K562 (cell line): ENCODE measurements at regions not wholly inside any gene's neighbourhood (a gene's known extent, or its start where the extent isn't known, plus 50 kb on each side); places are given as distances from the start of the nearest gene placed in this dataset.

Experiments used
- ATAC-seq: fragments of 200-7000 bp; cut with Tn5 transposase; 3 replicates; pipeline ENCODE4 v1.9.1; 2020; ENCODE audit warnings: moderate library complexity
- BruUV-seq: library from RNA; stranded (reverse); fragments of 400-500 nt; replicated peaks from 2 replicates; lab custom pipeline; 2021; lab: Mats Ljungman, UMichigan
- CTCF ChIA-PET: fragments of 300-600 bp; formaldehyde crosslinking; extraction: SDS; loops from one replicate; lab custom pipeline; 2021; ENCODE audit warnings: low intra/inter-chr PET ratio; lab: Yijun Ruan, JAX
- POLR2A ChIA-PET: fragments of 300-600, 350-650 bp; sonication (Branson Sonifier 250); formaldehyde crosslinking; extraction: SDS; loops from one replicate; lab custom pipeline; 2021; ENCODE audit warnings: antibody characterized with exemption, inconsistent platforms; lab: Yijun Ruan, JAX
- DNase-seq, 4 experiments: peaks; one replicate each; pipeline versions ENCODE4 v3.0.0 to v3.0.0-alpha.2; 2011 to 2018; ENCODE audit warnings: low spot score in 3 of 4, mixed read lengths in 3 of 4; ENCODE audit errors: extremely low read depth in 1 of 4
- FAIRE-seq: peaks from 2 replicates; lab custom pipeline; 2011; peaks lifted over from hg19 to GRCh38; lab: Jason Lieb, UNC
- H2AFZ ChIP-seq: 2 replicates; pipeline ENCODE4 v1.6.0; 2011; ENCODE audit warnings: low read depth, low read length, control low read depth, inconsistent platforms
- H3K27ac ChIP-seq: fragments of 200-600 bp; 3 replicates; pipeline ENCODE4 v1.8.0; 2011; ENCODE audit warnings: low read depth, mild to moderate bottlenecking, control low read depth, inconsistent platforms, low read length, moderate library complexity, mixed read lengths; ENCODE audit errors: extremely low read depth
- H3K27me3 ChIP-seq, 2 experiments: fragments of 300-600 bp in 1 of 2; 2 replicates in 1 of 2; 3 replicates in 1 of 2; pipeline versions ENCODE4 v1.6.0 to v1.8.0; 2011; ENCODE audit warnings: inconsistent platforms in 2 of 2, low read length in 2 of 2, mild to moderate bottlenecking in 1 of 2, mixed read lengths in 1 of 2, moderate library complexity in 1 of 2; ENCODE audit not compliant: control insufficient read depth in 2 of 2, insufficient read depth in 2 of 2
- H3K36me3 ChIP-seq: fragments of 300-600 bp; 3 replicates; pipeline ENCODE4 v1.8.0; 2011; ENCODE audit warnings: mild to moderate bottlenecking, low read length, inconsistent platforms; ENCODE audit not compliant: control insufficient read depth, insufficient read depth
- H3K4me1 ChIP-seq, 2 experiments: fragments of 200-600 bp in 1 of 2; replicated peaks in 1 of 2; 2 replicates in 1 of 2; 3 replicates in 1 of 2; pipeline versions ENCODE4 v1.5.1 to v1.8.0; 2011; ENCODE audit warnings: inconsistent platforms in 2 of 2, low read length in 2 of 2, mild to moderate bottlenecking in 1 of 2, mixed read lengths in 1 of 2, moderate library complexity in 1 of 2; ENCODE audit not compliant: control insufficient read depth in 2 of 2, insufficient read depth in 2 of 2
- H3K4me2 ChIP-seq: 2 replicates; pipeline ENCODE4 v1.6.1; 2011; ENCODE audit warnings: low read length, control low read depth, inconsistent platforms, mixed read lengths; ENCODE audit not compliant: insufficient read depth
- H3K4me3 ChIP-seq: fragments of 200-600 bp; sonication (generic), shearing (Covaris generic); 2 replicates; pipeline ENCODE4 v1.5.1; 2016; ENCODE audit warnings: control low read depth, inconsistent platforms
- H3K79me2 ChIP-seq: fragments of 200-600 bp; 3 replicates; pipeline ENCODE4 v1.8.0; 2011; ENCODE audit warnings: low read length, inconsistent platforms; ENCODE audit not compliant: control insufficient read depth, insufficient read depth
- H3K9ac ChIP-seq, 2 experiments: 2 replicates each; pipeline versions ENCODE4 v1.6.0 to v1.6.1; 2011; ENCODE audit warnings: low read depth in 2 of 2, low read length in 2 of 2, control low read depth in 1 of 2, inconsistent platforms in 1 of 2, mild to moderate bottlenecking in 1 of 2, mixed read lengths in 1 of 2; ENCODE audit not compliant: insufficient read depth in 1 of 2
- H3K9me1 ChIP-seq: one replicate; pipeline ENCODE4 v1.6.0; 2011; ENCODE audit warnings: inconsistent platforms, mild to moderate bottlenecking, low read length, moderate library complexity; ENCODE audit not compliant: control insufficient read depth, insufficient read depth
- H3K9me3 ChIP-seq: replicated peaks from 2 replicates; pipeline ENCODE4 v1.5.1; 2011; ENCODE audit warnings: low read depth, low read length, inconsistent platforms; ENCODE audit not compliant: control insufficient read depth, insufficient read depth
- H4K20me1 ChIP-seq: replicated peaks from 2 replicates; pipeline ENCODE4 v1.6.1; 2011; ENCODE audit warnings: low read length, inconsistent platforms, mixed read lengths; ENCODE audit not compliant: control insufficient read depth, insufficient read depth
- AFF1 ChIP-seq, 2 experiments: fragments of 450-650 bp; IDR thresholded peaks; 2 replicates each; pipeline ENCODE4 v1.6.1; 2018; ENCODE audit warnings: mild to moderate bottlenecking in 2 of 2, low read depth in 1 of 2; ENCODE audit not compliant: partially characterized antibody in 2 of 2
- CBFA2T2 ChIP-seq: fragments of 450-650 bp; conservative IDR thresholded peaks from 2 replicates; pipeline ENCODE4 v1.6.1; 2017; ENCODE audit warnings: mild to moderate bottlenecking
- CHD1 ChIP-seq: fragments of 200-600 bp; sonication (generic); IDR thresholded peaks from one replicate; pipeline ENCODE4 v1.6.1; 2012; ENCODE audit warnings: mild to moderate bottlenecking, moderate library complexity, low read length, inconsistent platforms
- CHD2 ChIP-seq: IDR thresholded peaks from 2 replicates; pipeline ENCODE4 v1.6.1; 2011; ENCODE audit warnings: low read depth, low read length
- MITF ChIP-seq: IDR thresholded peaks from 2 replicates; pipeline ENCODE4 v1.6.1; 2014; ENCODE audit warnings: antibody characterized with exemption
- NFIC ChIP-seq: fragments of 450-650 bp; IDR thresholded peaks from 2 replicates; pipeline ENCODE4 v1.6.1; 2017; ENCODE audit warnings: mild to moderate bottlenecking, inconsistent platforms
- PHTF2 ChIP-seq: fragments of 250-450 bp; sonication (Bioruptor Pico); IDR thresholded peaks from 2 replicates; pipeline ENCODE4 v1.5.0; 2021; ENCODE audit warnings: mild to moderate bottlenecking
- POLR2G ChIP-seq: fragments of 200-400 bp; formaldehyde crosslinking; IDR thresholded peaks from 2 replicates; pipeline ENCODE4 v1.6.1; 2017; ENCODE audit warnings: low read depth, mild to moderate bottlenecking, antibody characterized with exemption, low read length, moderate library complexity
- SMARCE1 ChIP-seq: fragments of 450-650 bp; IDR thresholded peaks from 2 replicates; pipeline ENCODE4 v1.7.1; 2016; ENCODE audit warnings: mild to moderate bottlenecking
- SUPT5H ChIP-seq: fragments of 450-650 bp; IDR thresholded peaks from 2 replicates; pipeline ENCODE4 v1.6.1; 2016
- TBL1XR1 ChIP-seq, 2 experiments: IDR thresholded peaks; 2 replicates each; pipeline ENCODE4 v1.6.1; 2012; ENCODE audit warnings: improper control_type of control experiment in 2 of 2, low read length in 2 of 2, mild to moderate bottlenecking in 1 of 2
- ZNF583 ChIP-seq: fragments of 250-450 bp; sonication (Bioruptor Pico); IDR thresholded peaks from 2 replicates; pipeline ENCODE4 v1.4.0; 2020
- WGBS: fragments of 100-300 bp; shearing (Covaris generic); methylation state at CpG from one replicate; pipeline ENCODE4 v1.1.6; 2016; ENCODE audit warnings: low coverage, mixed read lengths; ENCODE audit not compliant: insufficient coverage; ENCODE audit errors: missing lambda C conversion rate; 5-methylcytosine and 5-hydroxymethylcytosine counted together
- in situ Hi-C: fragments of 300-500 bp; cut with MboI; formaldehyde crosslinking; loops from 4 replicates; pipeline ENCODE4 v1.15.0; 2018; ENCODE audit warnings: inconsistent platforms, mixed read lengths
- intact Hi-C: fragments of 100-400 bp; cut with micrococcal nuclease; formaldehyde crosslinking; loops from 2 replicates; pipeline ENCODE4 v1.14.2; 2022

GRCh38 chr2:17051538-17051937, 385.9 kb upstream of the CYRIA start:
- H3K27me3 ChIP-seq: no peaks in the 10 kb centered on the region
- POLR2A ChIA-PET: no interaction called here
- no peak for ATAC-seq
- H3K36me3 ChIP-seq: no peaks in the 10 kb centered on the region
- no peak overlapping the region for H2AFZ ChIP-seq
- H3K9ac ChIP-seq: no peak overlapping the region
- no peak for FAIRE-seq
- no peaks in the 10 kb centered on the region for H3K9me3 ChIP-seq
- in situ Hi-C loops: no loop called here
- H3K9me1 ChIP-seq: no peaks in the 10 kb centered on the region
- TF ChIP-seq MITF: no peak
- no peak for TF ChIP-seq SUPT5H
- TF ChIP-seq CBFA2T2: no peak
- TF ChIP-seq SMARCE1: no peak
- TF ChIP-seq ZNF583 (CRISPR knock-in tag): no peak
- TF ChIP-seq NFIC: 0 out of 2 replicates have a peak, but pooled peaks have one; percentile 14
- no peak for TF ChIP-seq TBL1XR1 (IDR thresholded peaks at IDR 0.05; ENCODE audit: low read length in 2 of 2)
- TF ChIP-seq, all 486 proteins: peak for 1
- intact Hi-C loops: no loop called here
- CTCF ChIA-PET: no interaction called here
- Histone ChIP-seq H3K4me1 (no peaks in the 10 kb centered on the region), H4K20me1 (no peaks in the 10 kb centered on the region), H3K27ac (no peak overlapping the region), H3K79me2 (no peaks in the 10 kb centered on the region), H3K4me3 (no peak overlapping the region), H3K4me2 (no peak overlapping the region)
- no TSS peak for BruUV-seq
- DNase-seq: no peak

- Histone ChIP-seq H4K20me1 (no peaks in the 10 kb centered on the region), H3K36me3 (no peaks in the 10 kb centered on the region), H3K9me3 (no peaks in the 10 kb centered on the region), H3K4me3 (no peak overlapping the region), H3K79me2 (no peaks in the 10 kb centered on the region), H3K27ac (no peak overlapping the region), H3K9me1 (no peaks in the 10 kb centered on the region), H3K27me3 (no peaks in the 10 kb centered on the region), H3K4me1 (no peaks in the 10 kb centered on the region), H3K9ac (no peak overlapping the region), H3K4me2 (no peak overlapping the region), H2AFZ (no peak overlapping the region)
- no peak for ATAC-seq
- DNase-seq: no peak
- ChIA-PET CTCF (no interaction called here), POLR2A (interaction anchor here (1.4 kb wide), 1 partner anchor 16 kb away, joined by 4 read pairs; no protein-coding TSS in a partner anchor)
- FAIRE-seq: no peak
- WGBS: 0% methylated on average over 1 of the region's 1 CpG
- intact Hi-C loops: no loop called here
- BruUV-seq: no TSS peak
- in situ Hi-C loops: no loop called here
- TF ChIP-seq CHD2: no peak
- no peak for TF ChIP-seq PHTF2
- TF ChIP-seq CHD1: no peak
- TF ChIP-seq POLR2G: no peak
- TF ChIP-seq AFF1 (IDR thresholded peaks at IDR 0.05; ENCODE audit: low read depth in 1 of 2, partially characterized antibody in 2 of 2): no peak
Measured at GRCh38 chr2:17043173-17043572, 377.5 kb upstream of the CYRIA start.
